Activated CD4-positive, alpha-beta T cell treated with anti-CD3 and anti-CD28 coated beads for 48 hours (primary cell): ENCODE measurements at regions not wholly inside any gene's neighbourhood (a gene's known extent, or its start where the extent isn't known, plus 50 kb on each side); places are given as distances from the start of the nearest gene placed in this dataset.
"Not testable (repeated sequence)": the region's sequence is repeated elsewhere in the genome, so short reads cannot be mapped to it uniquely, and the experiment has no call there.

ENCODE experiments used
- DNase-seq: peaks from one replicate; pipeline ENCODE4 v3.0.0-alpha.2; 2020

GRCh38 chr1:5684791-5685190, 307.4 kb downstream of the NPHP4 start:
- DNase-seq, result no peak

DNA sequence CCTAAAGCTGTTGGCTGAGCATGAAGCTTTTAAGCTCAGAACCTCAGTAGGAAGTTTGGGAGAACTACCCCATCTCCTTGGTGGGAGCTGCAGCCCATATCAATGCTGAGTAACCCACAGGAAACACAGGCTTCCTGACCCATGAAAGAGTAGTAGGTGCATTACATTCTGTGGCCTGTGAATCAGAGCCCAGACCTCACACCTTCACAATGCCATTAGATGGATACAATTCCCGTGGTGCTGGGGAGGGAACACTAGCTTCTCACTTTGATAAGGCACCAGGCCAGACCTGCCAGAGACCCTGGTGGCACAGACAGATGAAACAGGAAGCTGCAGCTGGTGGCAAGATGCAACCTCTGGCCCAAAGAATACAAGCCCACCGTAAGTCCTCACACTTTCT, 308.8 kb downstream of the NPHP4 start:
- no peak for DNase-seq

- DNase-seq, result no peak
Observed at GRCh38 chr1:5682626-5683225, 309.5 kb downstream of the NPHP4 start.

DNA sequence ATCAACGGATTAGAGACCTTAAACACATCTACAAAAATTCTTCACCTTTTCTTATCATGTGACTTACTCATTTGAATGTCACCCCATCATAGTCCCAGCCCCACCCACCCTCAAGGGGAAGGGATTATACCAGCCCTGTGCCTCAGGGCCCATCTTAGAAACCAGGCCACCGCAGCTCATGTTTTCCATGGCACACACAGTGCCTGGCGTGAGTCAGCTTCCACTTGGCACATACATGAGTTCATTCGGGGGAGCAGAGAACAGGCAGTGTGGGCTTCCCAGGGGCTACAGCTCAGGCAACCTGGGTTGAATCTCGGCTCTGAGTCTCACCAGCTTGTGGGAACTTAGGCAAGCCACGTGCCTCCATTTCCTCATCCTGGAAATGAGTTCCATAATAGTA, 310.6 kb downstream of the NPHP4 start:
- DNase-seq, result no peak

DNA sequence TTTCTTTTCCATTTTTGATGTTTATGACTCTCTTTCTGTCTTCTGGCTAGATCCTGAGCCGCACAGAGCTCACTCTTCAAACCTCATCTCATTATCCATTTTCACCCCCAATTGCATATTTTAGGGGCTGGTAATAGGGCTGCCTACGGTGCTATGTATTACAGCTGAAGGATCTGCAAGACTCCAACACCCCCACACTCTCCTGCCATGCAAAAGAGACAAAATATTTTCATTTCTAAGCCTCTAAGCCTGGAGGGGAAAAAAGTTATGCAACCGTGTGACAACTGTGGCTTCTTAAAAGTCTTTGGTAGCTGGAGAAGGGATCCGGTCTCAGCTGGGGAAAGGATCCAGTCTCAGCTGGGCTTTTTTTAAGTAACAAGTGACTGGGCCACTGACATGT, 311.6 kb downstream of the NPHP4 start:
- no peak for DNase-seq

- DNase-seq, result no peak
Observed at GRCh38 chr1:5678759-5679158, 313.5 kb downstream of the NPHP4 start.

DNA sequence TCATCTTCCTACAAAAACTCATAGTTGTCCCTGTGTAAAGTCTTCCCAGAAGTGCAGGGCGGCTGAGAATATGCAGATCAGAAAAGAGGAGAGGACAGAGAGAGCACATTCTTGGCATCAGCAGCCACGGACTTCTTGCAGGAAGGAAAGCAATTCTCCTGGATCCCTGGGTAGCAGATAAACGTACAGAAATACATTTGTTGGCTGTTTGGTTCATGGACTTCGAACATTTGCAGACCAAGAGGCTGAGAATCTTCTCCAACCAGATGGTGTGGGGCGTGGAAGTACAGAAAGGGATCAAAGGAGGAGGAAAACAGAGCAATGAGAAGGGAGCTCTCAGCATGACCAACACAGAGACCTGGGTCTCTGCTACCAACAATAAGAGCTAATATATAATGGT, 319.9 kb downstream of the NPHP4 start:
- not testable (repeated sequence) for DNase-seq

DNA sequence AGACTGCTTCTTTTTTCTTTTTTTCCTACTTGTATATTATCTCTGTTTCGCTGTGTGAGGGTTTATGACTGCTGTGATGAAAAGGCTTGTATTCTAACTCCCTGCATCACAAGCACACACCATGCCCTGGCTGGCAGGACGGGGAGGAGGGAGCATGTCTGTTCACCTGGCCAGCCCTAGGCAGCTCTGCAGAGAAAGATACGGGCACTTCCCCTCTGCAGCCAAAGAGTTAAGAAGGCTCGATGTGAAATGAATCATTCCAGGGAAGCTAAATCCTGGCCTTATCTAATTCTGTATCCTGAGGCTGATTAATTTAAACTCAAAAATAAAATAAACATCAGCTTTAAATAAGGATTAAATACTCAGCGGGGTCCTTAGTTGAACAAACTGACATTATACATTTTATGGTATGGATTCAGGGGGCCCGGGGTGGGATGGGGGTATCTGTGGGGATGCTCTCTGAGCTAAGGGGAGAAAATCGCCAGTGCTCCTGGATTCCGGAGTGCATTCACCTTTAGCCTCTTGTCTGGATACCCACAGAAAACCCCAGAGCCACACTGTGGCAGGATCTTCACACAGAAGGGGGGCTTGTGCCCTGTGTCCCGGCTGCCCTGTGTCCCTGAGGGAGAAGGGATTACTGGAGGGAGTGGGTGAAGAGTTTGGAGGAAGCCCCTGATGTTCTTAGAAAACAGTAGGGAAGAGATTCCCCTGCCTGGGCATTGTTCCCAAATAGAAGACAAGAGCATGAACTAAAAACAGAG, 321.5 kb downstream of the NPHP4 start:
- no peak for DNase-seq

GRCh38 chr1:5667513-5668325, 324.5 kb downstream of the NPHP4 start:
- no peak for DNase-seq

DNA sequence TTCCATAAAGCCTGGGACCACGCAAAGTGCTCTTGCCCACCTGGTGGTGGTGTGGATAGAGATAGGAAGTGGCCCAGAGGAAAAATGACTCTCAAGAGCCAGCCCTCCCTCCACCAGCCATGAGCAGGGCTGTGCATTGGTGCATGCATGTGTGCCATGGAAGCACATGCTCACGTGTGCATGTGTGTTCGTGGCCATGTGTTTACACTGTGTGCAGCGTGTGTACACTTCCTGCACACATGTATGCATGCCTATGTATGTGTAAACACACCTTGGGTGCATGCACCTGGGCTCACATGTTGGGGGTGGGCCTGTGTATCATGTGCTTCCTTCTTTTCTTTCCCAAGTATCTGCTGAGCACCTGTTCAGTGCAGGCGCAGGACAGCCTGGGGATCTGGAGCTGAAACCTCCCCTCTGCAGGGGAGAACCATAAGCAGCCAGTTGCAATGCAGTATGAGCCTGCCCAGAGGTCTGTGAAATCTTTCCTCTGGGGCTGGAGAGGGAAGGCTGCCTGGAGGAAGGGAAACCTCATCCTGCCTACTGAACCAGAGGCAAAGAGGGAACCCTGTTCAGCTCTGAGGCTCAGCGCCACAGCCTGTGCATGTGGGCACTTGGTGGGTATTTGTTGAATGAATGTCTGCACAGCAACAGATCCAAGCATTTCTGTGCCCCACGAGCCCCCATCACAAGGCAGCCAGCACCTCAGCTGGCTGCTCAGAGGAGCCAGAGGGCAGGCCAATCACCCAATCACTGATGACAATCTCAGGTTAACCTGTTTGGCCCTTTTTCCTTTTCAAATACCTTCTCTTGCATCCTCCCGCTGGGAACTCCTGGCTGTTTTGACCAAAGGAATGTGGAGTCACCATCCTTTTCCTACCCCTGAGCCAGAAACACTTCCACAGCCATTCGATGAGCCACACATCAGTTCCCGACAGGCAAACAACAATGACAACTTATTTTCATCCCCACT, 327.0 kb downstream of the NPHP4 start:
- DNase-seq, result no peak

DNA sequence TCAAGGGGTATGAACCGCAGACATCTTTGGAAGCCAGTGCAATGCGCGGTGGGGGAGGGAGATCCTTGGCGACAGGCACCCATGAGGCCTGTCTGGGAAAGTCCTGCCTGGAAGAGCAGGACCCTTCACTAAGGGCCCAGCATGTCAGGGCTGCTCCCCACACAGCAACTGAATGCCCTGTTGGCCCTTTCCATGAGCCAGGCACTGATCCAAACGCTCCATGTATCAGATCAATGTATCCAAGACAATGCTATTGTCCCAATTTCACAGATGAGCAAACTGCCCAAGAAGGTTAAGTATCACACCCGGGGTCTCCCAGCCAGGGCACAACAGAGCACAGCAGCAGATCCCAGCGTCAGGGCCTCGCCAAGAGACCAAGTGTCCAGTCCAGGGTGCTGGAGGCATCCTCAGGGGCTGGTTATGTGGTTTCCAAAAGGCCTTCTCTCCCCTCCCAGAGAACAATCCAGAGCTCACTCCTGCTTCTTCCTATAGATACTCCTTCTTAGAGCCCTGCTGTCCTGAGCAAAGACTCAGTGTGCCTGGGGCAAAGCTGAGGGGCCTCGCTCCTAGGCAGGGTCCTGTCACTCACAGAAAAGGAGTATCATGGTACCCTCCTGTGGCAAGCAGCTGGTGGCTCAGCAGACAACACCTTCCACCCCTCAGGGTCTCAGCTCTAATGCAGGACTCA, 328.0 kb downstream of the NPHP4 start:
- no peak for DNase-seq

DNA sequence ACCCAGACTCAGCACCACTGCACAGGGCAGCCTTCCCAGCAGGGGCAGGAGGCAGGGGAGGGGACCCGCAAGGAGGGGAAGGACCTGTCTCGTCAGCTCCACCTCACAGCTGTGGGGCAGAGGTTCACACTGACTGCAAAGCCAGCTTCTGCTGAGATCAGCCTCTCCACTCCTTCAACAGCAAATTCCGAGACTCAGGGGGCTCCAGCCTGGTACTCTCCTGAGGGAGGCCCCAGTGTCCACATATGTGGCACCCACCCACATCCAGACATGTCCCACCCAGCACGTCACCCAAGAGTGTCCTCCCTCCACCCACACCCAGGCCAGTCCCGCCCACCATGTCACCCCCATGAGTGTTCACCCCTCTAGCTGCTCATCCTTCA, 329.5 kb downstream of the NPHP4 start:
- no peak for DNase-seq

GRCh38 chr1:5662086-5662743, 330.0 kb downstream of the NPHP4 start:
- no peak for DNase-seq

DNA sequence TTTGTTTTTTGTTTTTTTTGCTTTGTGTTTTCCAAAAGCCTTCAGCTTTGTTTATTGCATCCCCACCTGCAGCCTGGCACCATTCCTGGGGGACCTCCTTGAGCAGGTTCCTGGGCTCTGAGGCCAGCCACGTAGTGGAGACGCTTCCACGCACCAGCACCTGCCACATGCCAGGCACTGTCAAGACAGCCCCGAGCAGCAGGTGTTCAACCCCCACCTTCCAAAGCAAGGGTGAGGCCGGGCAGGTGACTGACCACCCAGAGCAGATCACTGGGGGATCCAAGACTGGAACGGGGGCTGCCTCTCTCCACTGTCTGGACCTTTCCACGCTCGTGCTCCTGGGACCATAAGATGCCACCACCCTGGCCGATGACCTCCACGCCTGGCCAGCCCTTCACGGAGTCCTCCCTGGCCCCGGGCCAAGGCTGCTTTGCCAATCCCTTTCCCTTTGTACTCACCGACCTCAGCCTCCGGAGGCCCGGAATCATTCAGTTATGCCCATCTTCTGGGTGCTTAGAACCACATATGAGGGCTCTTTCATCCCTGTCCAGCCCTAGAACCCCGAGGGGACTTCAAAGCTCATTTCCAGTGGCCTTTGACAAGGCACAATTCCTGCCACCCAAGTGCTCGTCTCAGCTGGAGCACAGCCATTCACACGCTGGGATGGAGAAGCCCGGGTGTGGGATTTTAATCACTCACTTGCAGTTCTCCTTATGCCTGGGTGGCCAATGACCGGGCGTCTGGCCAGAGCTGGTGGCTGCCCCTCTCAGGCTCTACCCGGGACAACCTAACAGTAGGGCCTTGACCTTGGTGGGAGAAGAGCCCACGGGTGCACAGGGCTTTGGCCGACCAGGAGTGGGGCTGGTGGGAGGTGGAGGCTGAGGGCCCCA, 330.8 kb downstream of the NPHP4 start:
- no peak for DNase-seq

- DNase-seq, result no peak
Observed at GRCh38 chr1:5660141-5660935, 331.9 kb downstream of the NPHP4 start.

- DNase-seq, result no peak
Observed at GRCh38 chr1:5659606-5660005, 332.6 kb downstream of the NPHP4 start.

- DNase-seq, result no peak
Observed at GRCh38 chr1:5658340-5659316, 333.6 kb downstream of the NPHP4 start.
